DMS79 (cell line): ENCODE measurements at regions not wholly inside any gene's neighbourhood (a gene's known extent, or its start where the extent isn't known, plus 50 kb on each side); places are given as distances from the start of the nearest gene placed in this dataset.
"Not testable (repeated sequence)": the region's sequence is repeated elsewhere in the genome, so short reads cannot be mapped to it uniquely, and the experiment has no call there.

Source experiments
- DNase-seq: peaks from one replicate; lab custom pipeline; 2025; lab: John Stamatoyannopoulos, UW

- no peak for DNase-seq
These were observed 1493.2 kb downstream of the MAT2B start for GRCh38 chr5:164998590-164998989.

- no peak for DNase-seq
These were observed 1495.2 kb downstream of the MAT2B start for GRCh38 chr5:165000479-165001190.

DNA sequence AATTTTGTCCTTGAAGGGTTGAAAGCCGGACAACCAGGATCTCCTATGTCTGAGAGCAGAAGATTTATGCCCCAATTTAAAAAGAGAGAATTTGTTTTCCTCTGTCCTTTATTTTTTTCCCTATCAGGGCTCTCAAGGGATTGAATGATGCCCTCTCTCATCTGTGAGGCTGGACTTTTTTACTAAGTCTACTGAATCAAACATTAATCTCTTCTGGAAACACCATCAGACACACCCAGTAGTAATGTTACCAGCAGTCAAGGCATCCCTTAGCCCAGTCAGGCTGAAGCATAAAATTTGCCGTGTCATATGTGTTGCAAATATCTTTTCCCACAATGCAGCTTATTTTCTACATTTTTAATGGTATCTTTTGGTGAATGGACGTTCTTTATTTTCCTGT lies 1497.9 kb downstream of the MAT2B start:
- DNase-seq: no peak

- no peak for DNase-seq
These were observed 1498.8 kb downstream of the MAT2B start for GRCh38 chr5:165004175-165004574.

DNA sequence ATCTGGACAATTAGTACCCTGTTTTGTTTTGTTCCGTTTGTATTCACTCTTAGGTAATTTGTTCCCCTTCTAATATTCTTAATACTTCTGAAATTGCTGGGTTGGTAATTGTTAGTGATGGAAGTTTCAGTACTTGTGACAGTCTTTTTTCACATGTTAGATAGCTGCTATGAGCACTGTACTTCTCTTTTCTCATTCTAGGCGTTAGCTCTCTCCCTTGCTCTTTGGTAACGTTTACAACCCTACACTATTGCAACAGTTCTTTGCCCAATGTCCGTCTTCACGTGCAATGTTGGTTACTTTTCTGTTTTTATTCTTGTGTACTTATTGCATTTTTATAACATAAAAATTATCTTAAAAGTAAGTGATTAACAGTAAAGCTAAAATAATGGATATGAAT lies 1509.0 kb downstream of the MAT2B start:
- no peak for DNase-seq

DNA sequence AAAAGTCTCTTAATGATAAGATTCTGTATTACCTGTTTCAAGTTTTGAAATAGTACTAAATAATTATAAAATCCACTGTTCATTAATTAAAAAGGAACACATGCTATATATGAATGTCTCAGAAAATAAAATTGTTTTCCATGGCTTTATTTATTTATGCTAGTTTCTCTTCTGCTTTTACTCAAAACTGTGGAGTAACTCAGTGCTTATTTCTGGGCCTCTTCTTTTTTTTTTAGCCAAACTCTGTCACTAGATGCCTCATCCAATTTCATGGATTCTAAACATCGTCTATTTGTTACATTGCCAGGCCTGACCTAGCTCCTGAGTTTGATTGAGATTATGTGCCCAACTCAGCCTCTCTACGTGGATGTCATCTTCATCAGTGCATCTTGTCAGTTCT lies 1509.7 kb downstream of the MAT2B start:
- no peak for DNase-seq

DNA sequence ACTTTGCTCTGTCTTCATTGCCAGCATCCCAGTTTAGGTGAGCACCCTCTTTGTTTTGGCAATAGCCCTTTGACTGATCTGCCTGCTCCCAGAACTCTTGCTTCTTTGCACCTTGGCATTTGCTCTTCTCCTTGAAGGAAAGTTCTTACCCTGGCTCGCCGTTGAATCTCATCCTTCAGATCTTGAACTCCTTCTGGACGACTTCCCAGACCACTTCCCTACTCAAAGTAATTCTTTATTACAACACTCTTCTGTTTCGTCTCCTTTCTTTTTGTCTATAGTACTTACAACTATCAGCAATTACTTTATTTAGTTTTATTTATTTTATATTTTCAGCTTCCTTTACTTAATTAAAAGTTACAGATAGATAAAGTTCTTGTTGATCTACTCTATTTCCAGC lies 1510.1 kb downstream of the MAT2B start:
- DNase-seq: no peak

DNA sequence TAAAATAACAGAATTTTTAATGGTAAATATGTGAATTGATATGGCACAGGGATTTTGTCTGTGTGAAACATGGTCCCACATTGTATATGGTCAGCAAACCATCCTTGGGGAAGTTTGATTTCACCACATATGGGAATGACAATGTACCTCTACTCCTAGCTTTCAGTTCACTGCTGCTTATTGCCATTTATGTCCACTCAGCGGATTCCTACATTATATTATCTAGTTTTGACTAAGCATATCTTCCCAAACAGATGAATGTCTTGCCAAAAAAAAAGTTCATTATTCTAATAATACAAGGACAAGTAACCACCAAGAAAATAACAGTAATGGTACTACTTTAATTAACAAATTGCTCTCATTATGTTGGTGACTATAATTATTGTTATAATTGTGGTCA lies 1521.6 kb downstream of the MAT2B start:
- no peak for DNase-seq

GRCh38 chr5:165028356-165028755 lies 1522.9 kb downstream of the MAT2B start:
- no peak for DNase-seq

DNA sequence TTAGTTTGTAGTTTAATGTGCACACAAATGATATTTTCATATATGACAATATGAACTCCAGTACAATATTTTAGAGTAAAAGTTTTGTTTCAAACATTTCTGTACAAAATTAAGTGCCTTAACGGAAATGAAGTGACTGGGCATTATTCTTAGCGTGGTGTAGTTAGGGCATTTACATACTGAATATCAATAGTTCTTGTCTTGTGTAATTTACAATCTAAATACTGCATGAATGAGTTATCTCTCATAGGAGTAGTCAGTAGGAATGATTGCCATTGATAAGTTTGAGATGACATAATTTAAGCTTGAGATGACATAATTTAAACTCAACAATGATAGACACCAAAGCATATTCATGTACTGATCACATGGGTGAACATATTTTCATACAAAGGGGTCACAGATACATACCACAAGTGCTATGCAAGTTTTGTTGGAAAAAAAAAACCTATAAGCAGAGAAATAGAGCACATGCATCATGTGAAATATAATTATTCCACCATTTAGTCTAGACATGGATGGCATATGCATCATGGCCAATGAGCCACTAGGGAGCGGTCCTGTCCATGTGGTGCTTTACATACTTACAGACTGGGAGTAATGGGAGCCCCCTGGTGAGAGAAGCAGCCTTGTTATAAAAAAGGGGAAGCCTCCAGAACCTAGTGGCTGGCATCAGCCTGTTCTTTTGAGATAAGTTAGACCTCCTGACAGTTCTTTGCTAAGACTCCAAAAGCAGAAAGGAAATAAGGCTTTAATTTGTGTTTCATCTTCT lies 1523.9 kb downstream of the MAT2B start:
- no peak for DNase-seq

GRCh38 chr5:165030971-165031370 lies 1525.6 kb downstream of the MAT2B start:
- no peak for DNase-seq

DNA sequence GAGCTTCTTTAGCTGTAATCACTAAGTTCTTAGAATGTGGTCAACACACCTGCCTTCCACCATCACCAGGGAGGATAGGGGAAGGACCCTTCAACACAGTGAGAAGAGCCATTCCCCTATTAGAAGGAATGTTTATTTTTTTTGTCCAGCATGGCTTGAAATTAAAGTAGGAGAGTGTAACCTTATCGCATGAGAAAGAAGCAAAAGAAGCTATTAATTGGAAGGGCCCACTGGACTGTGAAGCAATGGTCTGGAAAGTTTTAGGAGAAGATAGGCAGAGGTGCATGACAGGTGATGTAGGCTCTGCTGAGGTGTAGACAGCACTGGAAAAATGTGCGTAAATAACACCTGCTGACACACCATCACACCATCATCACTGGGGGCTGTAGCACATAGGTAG lies 1526.0 kb downstream of the MAT2B start:
- DNase-seq: no peak

DNA sequence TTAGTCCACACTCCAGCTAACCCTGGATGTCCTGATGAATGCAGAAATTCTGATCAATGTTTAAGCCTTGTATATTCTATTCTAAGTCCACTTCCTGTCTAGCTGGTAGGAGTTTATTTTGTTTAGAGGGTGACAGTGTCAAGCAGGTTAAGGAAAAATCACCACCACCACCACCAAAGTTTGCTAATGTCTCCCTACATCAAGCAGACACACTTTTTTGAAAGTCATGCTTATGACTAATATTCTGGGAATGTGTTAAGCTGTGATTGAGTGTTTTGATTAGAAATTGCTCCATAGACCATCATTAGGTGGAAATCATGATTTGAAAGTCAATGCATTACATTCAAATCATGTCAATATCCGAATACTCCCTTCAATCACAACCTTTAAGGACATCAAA lies 1530.1 kb downstream of the MAT2B start:
- DNase-seq: no peak

DNA sequence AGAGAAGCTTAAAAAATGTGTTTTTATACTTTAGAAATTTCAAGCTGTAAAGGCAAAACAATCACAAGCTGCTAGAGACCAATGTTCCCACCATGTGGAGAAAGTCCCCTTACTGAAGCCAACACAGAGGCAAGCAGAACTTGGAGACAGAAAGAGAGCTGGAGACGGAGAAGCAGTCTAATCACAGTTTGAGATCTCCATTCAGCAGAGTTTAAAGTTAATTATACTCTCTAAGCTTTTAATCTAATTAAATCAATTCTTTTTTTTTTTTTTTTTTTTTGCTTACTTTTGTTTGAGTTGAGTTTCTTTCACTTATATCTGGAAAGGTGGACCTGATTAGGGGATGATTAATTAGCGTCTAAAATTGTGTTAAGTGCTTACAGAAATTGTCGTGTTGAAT lies 1534.3 kb downstream of the MAT2B start:
- DNase-seq: no peak

DNA sequence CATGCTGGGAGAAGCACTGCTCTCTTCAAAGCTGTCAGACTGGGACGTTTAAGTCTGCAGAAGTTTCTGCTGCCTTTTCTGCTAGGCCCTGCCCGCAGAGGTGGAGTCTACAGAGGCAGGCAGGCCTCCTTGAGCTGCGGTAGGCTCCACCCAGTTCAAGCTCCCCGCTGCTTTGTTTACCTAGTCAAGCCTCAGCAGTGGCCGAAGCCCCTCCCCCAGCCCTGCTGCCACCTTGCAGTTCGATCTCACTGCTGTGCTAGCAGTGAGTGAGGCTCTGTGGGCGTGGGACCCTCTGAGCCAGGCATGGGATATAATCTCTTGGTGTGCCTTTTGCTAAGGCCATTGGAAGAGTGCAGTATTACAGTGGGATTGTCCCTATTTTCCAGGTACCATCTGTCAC lies 1540.5 kb downstream of the MAT2B start:
- DNase-seq: not testable (repeated sequence)

GRCh38 chr5:165055476-165055875 lies 1550.1 kb downstream of the MAT2B start:
- DNase-seq: no peak

GRCh38 chr5:165057145-165057544 lies 1551.7 kb downstream of the MAT2B start:
- no peak for DNase-seq

- no peak for DNase-seq
These were observed 1561.4 kb downstream of the MAT2B start for GRCh38 chr5:165066751-165067385.

DNA sequence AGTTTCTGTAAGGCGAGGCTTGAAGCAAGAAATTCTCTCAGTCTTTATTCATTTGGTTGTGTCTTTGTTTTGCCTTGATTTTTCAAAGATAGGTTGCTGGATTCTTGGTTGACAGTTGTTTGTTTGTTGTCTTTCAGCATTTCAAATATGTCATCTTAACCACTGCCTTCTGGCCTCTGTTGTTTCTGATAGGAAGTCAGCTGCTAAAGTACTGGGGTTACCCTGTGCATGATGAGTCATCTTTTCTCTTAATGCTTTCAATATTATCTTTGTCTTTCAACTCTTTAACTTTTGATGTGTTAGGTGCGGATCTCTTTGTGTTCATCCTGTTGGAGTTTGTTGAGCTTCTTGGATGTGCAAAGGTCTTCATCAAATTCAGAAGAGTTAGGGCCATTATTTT lies 1571.3 kb downstream of the MAT2B start:
- no peak for DNase-seq

- no peak for DNase-seq
These were observed 1574.0 kb downstream of the MAT2B start for GRCh38 chr5:165079389-165079788.

- no peak for DNase-seq
These were observed 1578.0 kb downstream of the MAT2B start for GRCh38 chr5:165083394-165083793.

GRCh38 chr5:165086465-165086864 lies 1581.0 kb downstream of the MAT2B start:
- DNase-seq: no peak

- DNase-seq: no peak
These were observed 1589.4 kb downstream of the MAT2B start for GRCh38 chr5:165094782-165095181.
